Urothelium cell line (cell line): ENCODE measurements at regions not wholly inside any gene's neighbourhood (a gene's known extent, or its start where the extent isn't known, plus 50 kb on each side); places are given as distances from the start of the nearest gene placed in this dataset.
A peak's percentile ranks its signal among the peaks of the same experiment; 100 is the strongest.

Source experiments
- DNase-seq: peaks from one replicate; pipeline ENCODE4 v3.0.0; 2011; ENCODE audit warnings: low spot score, mixed read lengths
- FAIRE-seq: peaks from 2 replicates; lab custom pipeline; 2011; peaks lifted over from hg19 to GRCh38; lab: Jason Lieb, UNC

DNA sequence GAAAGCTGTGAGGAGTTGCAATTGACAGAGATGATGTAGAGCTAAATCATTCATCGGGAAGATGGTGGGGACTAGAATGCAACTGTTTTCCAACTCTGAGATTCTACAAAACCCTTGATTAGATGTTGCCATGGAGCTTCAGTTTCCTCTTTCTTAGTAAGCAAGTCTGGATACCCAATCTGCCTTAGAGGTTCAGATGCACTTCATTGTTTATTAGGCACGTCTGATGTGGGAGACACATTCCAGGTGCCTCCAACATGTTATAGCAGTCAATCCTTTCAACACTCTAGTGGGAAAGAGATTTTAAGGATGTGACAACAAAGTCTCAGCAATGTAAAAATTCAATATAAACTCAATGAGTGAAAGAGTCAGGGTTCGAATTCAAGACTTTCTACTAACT lies 291.3 kb upstream of the PHYHIPL start:
- DNase-seq = no peak
- no peak for FAIRE-seq

DNA sequence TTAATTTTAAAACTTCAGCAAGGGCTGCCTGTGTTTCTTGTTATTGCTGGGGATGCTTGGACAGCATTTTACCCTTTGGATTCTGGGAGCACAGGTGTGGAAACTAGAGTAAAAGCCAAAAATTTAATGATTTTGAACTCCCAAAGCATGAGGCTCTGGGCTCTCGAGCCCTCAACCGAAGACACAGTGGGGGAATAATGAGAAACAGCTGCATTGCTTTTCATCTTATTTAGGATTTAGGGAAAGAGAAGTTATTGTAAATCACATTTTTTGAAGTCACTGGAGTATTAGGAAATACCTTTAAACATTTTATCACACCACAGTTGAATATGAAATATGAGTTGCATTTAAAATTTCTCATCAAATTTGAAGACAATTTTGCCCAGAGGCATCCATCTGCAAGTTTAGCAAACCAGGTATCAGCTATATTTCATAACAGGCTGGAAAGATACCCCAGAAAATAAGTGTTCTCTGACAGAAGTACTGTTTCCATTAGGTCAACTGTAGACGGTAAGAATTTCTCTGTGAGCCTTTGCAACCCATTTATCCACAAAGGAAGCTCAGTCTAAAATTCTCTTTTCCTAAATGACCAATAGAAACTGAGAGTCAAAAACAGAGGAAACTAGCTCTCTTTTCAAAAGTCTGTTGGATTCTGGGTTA lies 290.6 kb upstream of the PHYHIPL start:
- no peak for FAIRE-seq
- DNase-seq = no peak

DNA sequence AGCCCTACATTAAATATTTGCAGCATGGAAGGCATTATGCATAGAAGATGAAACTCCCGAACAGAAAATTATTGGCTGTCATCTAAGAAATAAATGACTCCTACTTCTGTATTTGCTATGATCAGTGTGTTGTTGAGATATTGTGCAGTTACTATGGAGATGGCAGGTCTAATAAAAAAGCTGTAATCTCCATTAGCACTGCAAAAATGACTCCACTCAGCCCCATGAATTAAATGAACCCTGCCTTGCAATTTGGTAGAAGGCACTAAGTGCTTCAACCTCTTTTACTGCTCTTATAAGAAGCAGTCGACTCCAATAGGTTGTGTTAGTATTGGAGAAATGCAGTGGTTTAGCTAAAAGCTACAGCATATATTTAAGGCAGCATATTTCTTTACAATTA lies 290.0 kb upstream of the PHYHIPL start:
- no peak for DNase-seq
- no peak for FAIRE-seq

DNA sequence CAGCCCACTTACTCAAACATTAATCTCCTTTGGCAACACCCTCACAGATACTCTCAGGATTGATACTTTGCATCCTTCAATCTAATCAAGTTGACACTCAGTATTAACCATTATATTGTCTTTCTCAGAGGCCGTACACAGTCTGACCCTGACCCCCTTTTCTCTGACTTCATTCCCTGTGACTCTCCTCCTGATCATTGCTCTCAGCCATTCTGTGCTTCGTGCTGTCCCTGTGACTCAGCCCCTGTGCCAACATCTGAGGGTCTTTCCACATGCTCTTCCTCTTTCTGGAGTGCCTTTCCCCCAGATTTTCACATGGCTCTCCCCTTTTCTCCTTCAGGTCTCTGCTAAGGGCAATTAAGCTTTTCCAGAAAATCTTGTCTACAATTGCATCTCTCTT lies 289.0 kb upstream of the PHYHIPL start:
- no peak for FAIRE-seq

DNA sequence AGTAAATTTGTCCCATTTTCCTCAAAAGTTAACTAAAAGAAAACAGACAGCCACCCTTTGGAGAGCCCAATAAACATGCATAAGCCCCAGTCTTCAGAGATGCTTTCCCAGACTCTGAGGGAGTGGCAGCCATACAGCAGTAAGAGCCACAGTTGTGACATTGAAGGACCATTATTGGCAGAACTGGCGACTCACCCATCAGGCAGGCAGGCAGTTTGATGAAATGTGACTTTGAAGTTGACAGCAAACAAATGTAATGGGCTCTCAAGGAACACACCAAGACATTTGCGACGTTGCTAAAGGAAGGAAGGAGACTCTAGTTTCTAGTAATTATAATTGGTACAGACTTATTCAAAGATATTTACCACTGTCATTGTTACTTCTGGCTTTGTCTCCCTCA lies 287.5 kb upstream of the PHYHIPL start:
- FAIRE-seq (no peak), DNase-seq (no peak)

More for the DNA sequence above, 289.0 kb upstream of the PHYHIPL start:
- DNase-seq = no peak

DNA sequence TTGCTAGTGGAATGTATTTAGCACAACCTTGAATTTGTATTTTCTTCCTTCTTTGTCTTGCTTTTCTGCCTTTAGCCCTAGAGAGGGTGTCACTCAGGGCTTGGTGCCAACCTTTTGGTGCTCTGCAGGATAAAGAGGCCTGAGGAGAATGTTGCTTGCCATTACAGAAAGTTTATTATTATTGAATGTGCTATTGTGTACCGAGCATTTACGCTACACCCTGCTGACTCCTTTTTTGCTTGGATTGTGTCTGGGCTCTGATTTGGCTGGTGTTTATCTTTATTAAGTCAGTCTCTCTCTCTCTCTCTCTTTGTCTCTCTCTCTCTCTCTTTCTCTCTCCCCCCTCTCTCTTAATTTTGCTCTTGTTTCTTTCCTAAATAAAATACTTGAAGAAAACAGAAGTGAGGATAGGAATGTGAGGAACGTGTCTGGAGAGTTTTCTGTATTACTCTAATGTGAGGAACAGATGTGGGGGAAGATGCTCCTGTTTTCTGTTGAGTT lies 284.4 kb upstream of the PHYHIPL start:
- no peak for DNase-seq
- no peak for FAIRE-seq

DNA sequence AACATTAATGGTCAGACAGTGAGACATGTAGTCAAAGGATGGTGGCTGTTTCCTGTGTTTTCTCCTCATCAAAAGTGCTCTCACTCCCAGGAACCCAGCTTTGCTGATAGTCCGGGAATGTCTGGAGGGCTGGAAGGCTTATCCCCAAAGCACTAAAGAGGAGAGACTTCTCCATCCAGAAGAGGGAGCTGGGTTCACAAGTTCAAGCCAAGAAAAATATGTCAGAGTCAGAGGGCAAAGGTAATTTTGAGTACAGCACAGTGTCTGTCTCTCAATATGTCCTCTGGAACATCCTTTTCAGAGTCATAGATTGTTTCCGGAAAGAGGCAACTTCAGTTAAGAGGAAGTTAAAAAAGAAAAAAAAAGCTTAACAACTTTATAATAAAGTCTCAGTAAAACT lies 281.5 kb upstream of the PHYHIPL start:
- no peak for DNase-seq
- FAIRE-seq = no peak

DNA sequence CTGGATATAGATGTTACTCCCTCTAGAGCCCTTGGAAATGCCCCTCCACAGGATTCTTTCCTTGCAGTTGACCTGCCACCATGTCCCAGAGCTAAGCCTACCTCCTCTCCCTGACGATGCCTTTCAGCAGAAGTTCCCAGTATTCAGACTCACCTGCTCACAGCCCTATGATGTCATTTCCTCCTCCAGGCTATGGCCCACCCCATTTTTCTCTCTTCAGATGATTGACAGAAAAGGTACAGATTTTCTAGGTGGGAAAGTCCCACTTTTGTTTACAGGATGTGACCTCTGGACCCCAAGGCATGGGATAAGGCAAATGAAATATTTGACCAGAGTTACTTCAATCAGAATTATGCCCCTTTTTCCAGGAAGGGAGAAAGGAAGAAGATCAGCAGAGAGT lies 280.2 kb upstream of the PHYHIPL start:
- no peak for DNase-seq

DNA sequence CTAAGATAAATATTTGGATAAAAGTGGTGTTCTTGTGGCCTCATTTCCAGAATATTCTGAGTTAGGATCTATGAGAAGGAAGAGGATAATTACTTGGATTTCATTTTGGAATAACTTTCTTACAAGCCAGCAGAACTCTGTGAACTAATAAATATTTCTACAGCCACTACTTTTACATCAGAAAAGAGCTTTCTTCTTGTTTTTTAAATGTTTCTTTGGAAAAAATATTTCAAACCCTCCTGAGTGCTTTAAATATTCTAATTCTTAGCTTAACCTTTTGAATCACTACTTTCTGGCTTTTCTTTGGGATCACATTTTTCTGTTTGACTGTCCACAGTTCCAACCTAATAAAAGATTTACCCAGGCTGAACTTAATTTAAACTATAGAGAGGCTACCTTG lies 279.2 kb upstream of the PHYHIPL start:
- DNase-seq (no peak), FAIRE-seq (no peak)

More for the DNA sequence above, 280.2 kb upstream of the PHYHIPL start:
- no peak for FAIRE-seq

DNA sequence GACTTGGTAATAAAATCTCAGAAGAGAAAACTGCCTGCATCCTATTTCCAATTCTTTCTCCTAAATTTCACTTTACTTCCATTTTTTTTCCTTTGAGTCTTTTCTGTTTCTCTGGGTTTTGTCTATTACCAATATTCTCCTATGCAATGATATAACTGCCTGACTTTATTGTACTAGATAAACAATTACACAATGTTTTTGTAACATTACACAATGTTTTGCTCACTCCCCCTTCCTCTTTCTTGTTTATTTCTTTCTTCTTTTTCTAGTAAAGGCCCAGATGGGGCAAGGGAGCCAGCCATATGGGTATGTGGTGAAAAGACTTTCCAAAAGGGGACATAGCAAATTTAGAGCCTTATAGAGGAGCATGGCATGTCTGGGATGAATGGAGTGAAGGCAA lies 278.7 kb upstream of the PHYHIPL start:
- FAIRE-seq = no peak
- DNase-seq = no peak

DNA sequence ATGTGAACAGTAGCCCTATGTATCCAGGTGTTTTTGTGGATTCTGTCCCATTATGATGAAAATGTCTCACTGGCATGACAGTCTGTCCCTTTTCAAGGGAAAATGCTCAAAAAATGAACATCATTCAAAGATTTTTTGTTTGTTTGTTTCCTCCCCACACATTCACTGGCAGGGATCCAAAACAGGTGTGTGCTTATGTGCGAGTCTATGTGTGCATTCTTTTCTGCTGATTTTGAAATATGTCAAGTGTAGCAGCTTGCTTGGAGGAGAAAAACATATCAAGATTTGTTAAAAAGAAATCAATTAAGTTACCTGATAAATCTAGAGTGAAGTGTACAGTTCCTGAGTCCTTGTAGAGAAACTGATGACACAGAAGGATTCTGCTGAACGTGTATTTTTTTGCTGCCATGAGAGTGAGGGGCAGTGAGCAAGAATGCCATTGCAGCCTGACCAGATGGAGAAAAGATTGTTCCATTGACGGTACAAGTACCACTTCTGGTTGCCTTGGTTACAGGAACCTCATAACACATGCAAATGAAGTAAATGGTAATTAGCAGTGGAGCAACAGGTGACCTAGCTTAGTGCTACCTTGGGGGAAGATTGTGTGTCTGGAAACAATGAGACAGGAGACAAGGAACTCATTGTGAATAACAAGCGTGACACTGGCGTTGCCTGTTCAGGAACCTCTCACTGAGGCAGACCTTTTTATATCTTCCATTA lies 277.4 kb upstream of the PHYHIPL start:
- FAIRE-seq = peak; percentile 72

DNA sequence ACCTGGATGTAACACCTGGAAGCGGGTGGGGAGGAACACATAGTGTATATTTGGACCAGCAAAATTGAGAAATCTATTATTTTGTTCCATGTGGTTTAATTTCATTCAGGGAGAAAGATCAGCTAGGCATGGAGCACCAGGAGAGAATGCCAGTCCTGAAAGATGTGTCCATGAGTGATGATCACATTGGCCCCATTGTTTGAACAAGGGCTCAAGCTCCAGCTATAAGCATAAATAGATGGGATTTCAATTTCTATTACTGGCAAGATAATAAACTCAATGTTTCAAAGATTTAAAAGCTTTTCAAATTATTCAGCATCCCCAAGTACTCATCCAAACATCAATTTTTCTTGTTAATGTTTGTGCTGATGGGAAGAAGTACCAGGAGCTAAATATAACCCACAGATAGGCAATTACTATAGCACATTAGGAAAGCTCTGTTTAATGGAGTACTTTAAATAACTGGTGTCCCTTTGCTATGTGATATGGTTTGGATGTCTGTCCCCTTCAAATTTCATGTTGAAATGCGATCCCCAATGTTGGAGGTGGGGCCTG lies 275.3 kb upstream of the PHYHIPL start:
- DNase-seq (no peak), FAIRE-seq (no peak)

More for the DNA sequence above, 277.4 kb upstream of the PHYHIPL start:
- DNase-seq = no peak

DNA sequence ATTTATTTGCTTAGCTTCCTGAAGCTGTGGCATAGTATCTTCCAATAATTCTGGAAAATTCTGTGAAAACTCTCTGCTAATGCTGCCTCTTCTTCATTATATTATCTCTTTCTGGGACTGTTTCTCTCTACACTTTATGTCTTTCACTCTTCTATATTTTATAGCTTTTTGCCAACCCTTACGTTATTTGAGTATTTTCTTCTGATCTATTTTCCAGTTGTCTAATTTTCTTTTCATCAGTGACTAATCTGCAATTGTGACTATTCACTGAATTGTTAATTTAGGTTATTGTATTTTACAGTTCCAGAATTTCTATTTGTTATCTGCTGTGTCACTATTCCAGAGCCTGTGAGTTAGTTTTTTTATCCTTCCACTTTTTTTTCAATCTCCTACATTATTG lies 273.4 kb upstream of the PHYHIPL start:
- FAIRE-seq (no peak), DNase-seq (no peak)

DNA sequence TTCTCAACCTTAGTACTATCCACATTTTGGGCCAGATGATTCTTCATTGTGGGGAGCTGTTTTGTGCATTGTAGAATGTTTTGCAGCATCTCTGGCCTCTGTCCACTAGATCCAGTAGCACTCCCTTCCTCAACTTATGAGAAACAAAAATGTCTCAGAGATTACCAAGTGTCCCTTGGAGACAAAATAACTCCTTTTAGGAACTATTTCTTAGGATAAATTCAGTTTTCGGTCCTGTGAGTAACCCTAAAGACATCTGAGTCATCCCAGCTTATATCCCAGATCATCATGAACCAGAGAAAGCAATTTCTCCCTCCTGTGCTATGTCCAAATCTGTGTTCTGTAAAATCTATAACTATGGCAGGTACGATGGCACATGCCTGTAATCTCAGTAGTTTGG lies 266.6 kb upstream of the PHYHIPL start:
- DNase-seq = no peak
- no peak for FAIRE-seq

DNA sequence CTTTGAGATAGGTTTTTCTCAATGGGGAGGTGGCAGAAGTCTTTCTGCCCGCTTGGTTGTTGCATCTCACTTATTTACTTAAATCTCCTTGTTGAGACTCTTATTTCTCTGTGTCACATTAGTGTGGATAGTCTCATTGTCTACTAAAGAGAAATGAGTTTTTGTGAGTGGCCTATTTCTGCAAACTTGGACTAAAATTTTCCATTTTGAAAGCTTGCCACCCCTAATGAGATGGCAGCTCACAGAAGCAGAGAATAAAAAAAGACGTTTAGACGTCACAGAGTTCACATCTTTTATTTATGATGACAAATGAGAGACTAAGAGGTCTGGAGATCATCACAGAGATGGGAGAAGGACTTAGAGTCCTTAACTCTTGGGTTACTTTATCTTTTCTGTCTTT lies 262.7 kb upstream of the PHYHIPL start:
- FAIRE-seq (no peak), DNase-seq (no peak)

DNA sequence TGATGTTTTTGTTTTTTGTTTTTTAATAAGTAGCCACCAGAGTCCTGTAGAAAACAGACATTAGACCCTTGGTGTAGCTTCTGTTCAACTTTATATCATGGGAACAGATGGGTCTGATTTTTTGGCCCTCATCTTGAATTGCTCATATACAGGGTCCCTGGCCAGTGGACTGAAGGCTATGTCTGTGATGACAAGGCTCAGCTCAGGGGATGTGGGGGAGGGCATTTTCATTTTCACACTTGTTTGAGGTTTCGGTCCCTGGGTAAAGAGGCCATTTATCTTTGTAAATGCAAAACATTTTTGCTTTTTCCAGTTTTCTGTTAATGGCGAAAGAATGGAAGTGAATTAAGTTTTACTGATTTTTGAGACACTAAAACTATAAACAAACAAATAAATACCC lies 257.6 kb upstream of the PHYHIPL start:
- FAIRE-seq (no peak), DNase-seq (no peak)

DNA sequence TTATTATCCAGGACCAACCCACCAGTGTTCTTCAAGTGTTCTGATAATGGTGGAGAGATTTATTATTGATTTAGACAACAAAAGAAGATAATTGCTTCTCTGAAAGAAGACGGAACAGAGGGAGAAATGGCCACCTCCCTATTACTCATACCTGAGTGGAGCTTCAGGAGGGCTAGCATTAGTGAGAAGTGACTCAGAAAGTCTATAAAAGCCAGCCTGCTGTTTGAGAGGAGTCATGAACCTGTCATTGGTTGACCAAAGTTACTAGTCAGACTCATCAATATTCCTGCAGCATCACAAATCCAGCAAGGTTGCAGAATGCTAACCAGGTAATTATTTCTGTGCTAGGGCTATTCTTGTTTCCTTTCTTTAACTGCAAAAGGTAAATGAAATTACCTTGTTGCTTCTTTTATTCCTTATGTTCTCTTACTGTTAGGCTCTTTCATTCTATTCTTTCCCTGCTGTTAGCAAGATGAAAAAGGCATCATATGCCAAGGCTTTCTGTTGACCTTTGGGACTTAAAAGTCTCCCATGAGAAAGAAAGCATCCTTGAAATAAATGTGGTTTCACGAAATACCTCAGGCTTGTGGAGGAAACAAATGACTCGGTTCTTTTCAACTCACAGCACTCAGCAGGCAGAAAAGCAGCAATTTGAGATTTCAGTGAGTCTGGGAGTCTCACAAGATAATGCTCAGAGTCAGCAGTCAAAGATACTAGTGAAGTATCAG lies 256.4 kb upstream of the PHYHIPL start:
- FAIRE-seq (peak; percentile 27), DNase-seq (peak; percentile 82)

DNA sequence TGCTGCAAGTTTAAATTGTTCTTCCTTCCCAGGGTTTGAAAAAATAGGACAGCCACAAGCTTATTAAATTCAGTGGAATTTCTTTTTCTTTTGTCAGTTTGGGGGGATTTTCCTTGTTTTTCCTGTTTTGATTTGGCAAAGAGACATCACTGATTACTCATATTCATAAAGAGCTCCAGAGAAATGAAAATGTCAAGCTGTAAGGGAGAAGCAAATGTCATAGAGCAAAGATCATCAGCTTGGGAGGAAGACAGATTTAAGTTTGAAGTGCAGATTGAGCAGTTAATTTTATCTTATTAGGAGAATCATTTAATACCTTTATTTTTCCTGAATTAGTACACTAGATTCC lies 255.8 kb upstream of the PHYHIPL start:
- FAIRE-seq = no peak
- DNase-seq = no peak

DNA sequence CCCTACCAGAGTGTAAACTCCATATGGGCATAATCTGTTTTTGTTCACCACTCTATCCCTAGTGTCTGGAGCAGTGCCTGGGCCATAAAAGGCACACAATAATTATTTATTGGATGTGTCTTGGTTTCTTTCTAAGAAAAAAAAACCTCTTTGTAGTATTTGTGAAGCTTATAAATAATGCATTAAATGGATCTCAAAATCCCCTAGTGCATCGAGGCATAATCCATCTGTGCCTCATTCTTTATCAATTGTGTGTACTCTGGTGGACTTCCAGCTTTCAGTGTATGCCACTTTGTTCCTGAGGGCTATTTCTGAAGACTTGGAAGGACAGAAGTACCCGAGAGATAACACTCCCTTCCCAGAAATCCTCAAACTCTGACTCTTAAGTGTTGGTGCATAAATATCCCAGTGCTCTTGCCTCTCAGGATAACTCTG lies 255.0 kb upstream of the PHYHIPL start:
- FAIRE-seq (no peak), DNase-seq (no peak)

DNA sequence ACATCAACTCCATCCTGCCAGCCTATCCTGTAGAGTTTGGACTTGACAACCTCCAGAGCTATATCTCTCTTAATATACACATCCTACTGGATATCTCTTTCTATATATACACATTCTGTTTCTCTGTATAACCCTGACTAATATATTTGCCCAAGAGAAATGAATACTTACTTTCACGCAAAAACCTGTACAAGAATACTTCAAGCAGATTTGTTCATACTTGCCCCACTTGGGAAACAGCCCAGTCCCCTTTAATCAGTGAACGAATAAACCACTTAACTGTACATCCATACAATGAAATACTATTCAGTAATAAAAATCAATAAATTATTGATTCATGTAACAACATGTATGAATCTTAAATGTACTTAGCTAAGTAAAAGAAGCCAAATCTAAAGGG lies 251.1 kb upstream of the PHYHIPL start:
- FAIRE-seq (no peak), DNase-seq (no peak)

DNA sequence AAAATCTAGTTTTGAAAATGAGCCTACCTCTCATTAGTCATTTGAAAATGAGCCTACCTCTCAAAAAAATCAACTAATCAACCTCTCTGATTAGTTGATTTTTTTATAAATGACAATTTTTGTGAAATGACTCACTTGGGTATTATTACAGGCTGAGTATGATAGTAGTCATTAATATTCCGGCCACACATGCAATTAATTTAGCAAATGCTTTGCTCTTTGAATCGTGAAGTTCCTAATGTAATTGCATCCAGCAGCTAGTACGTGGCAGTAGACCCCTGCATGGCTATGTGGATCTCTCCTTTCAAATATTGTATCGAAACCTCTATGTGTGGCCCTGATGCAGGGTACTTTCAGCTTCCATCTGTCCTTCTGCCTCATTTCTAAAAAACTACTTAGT lies 245.9 kb upstream of the PHYHIPL start:
- FAIRE-seq (no peak), DNase-seq (no peak)

DNA sequence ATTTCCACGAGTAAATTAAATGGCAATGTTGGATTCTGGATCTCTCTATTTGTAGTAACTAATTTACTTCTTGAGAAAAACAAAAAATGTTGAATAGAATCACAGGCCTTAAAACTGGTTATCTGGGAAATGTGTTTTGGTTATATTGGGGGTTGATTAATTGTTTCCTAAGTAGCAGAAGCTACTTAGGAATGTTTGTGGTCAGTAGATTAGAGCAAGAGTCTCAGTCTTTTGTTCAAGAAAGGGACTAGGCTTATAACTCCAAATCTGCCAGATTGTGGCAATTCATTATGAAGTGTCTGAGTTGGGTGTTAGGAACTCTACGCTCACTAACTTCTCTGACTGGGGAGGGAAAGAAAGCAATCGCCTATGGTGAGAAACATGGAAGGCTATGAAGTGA lies 244.3 kb upstream of the PHYHIPL start:
- FAIRE-seq = no peak
- no peak for DNase-seq
